Nephron (organoid): ENCODE measurements at regions not wholly inside any gene's neighbourhood (a gene's known extent, or its start where the extent isn't known, plus 50 kb on each side); places are given as distances from the start of the nearest gene placed in this dataset.

Experiments
- H3K27ac Mint-ChIP-seq, 3 experiments: 2 replicates each; pipeline ENCODE4 v1.8.0; 2020; ENCODE audit warnings: mixed read lengths in 3 of 3, mild to moderate bottlenecking in 2 of 3, moderate library complexity in 1 of 3
- H3K27me3 Mint-ChIP-seq: 2 replicates; pipeline ENCODE4 v1.8.0; 2021; ENCODE audit warnings: low read depth, mild to moderate bottlenecking, moderate library complexity, mixed read lengths
- H3K36me3 Mint-ChIP-seq: 2 replicates; pipeline ENCODE4 v1.8.0; 2020; ENCODE audit warnings: low read depth, mixed read lengths
- H3K4me1 Mint-ChIP-seq: 2 replicates; pipeline ENCODE4 v1.8.0; 2020; ENCODE audit warnings: mixed read lengths
- H3K4me3 Mint-ChIP-seq, 3 experiments: 2 replicates each; pipeline ENCODE4 v1.8.0; 2020; ENCODE audit warnings: mild to moderate bottlenecking in 3 of 3, mixed read lengths in 3 of 3, moderate library complexity in 2 of 3
- H3K9me3 Mint-ChIP-seq: 2 replicates; pipeline ENCODE4 v1.8.0; 2020; ENCODE audit warnings: mixed read lengths
- CTCF ChIP-seq, 3 experiments: fragments of 200-600 bp; sonication (generic); IDR thresholded peaks; one replicate each; pipeline ENCODE4 v1.5.0; 2021; ENCODE audit warnings: antibody characterized with exemption in 3 of 3; ENCODE audit not compliant: unreplicated experiment in 3 of 3

DNA sequence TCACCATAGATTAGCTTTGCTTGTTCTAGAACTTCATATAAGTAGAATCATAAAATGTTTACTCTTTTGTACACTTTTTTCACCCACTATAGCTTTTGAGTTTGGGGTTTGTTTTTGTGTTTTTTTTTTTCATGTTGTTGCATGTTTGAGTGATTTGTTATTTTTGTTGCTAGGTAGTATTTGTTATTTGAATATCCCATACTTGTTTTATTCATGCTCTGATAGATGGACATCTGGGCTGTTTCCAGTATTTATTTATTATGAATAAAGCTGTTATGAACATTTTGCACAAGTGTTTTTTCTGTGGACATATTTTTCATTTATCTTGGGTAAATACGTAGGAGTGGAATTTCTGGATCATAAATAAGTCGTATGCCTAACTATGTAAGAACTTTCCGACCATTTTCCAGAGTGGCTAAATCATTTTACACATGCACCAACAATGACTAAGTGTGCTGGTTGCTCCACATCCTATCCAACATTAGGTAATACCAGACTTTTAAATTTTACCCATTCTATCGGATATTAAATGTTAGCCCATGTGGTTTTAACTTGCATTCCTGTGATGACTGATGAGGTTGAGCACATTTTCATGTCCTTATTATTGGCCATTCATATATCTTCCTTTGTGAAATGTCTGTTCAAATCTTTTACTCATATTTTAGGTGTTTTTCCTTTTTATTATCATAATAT is 69.1 kb upstream of the NR4A3 start:
- no peaks in the 10 kb centered on the region for H3K36me3 Mint-ChIP-seq
- no peaks in the 10 kb centered on the region for H3K4me1 Mint-ChIP-seq
- no peaks in the 10 kb centered on the region for H3K9me3 Mint-ChIP-seq
- H3K27me3 Mint-ChIP-seq = peaks cover 3% of the 10 kb centered on the region
- TF ChIP-seq CTCF (IDR thresholded peaks at IDR 0.05; ENCODE audit: unreplicated experiment in 3 of 3) = no peak
- no peak overlapping the region for H3K4me3 Mint-ChIP-seq
- no peak overlapping the region for H3K27ac Mint-ChIP-seq

DNA sequence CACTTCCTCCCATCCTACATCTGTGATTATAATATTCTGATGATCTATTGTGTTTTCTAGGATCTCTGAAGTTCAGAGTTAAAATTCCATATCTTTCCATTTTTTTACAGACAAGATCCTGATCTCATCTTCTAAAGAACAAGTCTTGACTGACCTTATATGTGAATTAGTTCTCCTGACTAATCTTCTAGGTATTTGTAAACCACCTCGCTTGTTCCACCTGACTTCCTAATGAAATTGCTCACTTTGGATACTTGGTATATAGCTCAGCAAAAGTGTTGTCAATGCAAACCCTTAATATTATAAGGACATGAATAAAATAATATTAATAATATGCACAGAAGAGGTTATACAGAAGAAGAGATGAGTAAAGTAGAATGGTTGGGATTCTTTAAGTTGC is 68.2 kb upstream of the NR4A3 start:
- no peaks in the 10 kb centered on the region for H3K9me3 Mint-ChIP-seq
- TF ChIP-seq CTCF (IDR thresholded peaks at IDR 0.05; ENCODE audit: unreplicated experiment in 3 of 3) = no peak
- H3K4me1 Mint-ChIP-seq = no peaks in the 10 kb centered on the region
- H3K36me3 Mint-ChIP-seq = no peaks in the 10 kb centered on the region
- no peak overlapping the region for H3K27ac Mint-ChIP-seq
- peaks cover 3% of the 10 kb centered on the region for H3K27me3 Mint-ChIP-seq
- H3K4me3 Mint-ChIP-seq = no peak overlapping the region

GRCh38 chr9:99760421-99760820 is 61.3 kb upstream of the NR4A3 start:
- H3K36me3 Mint-ChIP-seq = no peaks in the 10 kb centered on the region
- no peaks in the 10 kb centered on the region for H3K9me3 Mint-ChIP-seq
- H3K27ac Mint-ChIP-seq = no peak overlapping the region
- TF ChIP-seq CTCF (IDR thresholded peaks at IDR 0.05; ENCODE audit: unreplicated experiment in 3 of 3) = no peak
- H3K4me3 Mint-ChIP-seq = no peak overlapping the region
- H3K4me1 Mint-ChIP-seq = no peaks in the 10 kb centered on the region
- H3K27me3 Mint-ChIP-seq = peaks cover 3% of the 10 kb centered on the region

DNA sequence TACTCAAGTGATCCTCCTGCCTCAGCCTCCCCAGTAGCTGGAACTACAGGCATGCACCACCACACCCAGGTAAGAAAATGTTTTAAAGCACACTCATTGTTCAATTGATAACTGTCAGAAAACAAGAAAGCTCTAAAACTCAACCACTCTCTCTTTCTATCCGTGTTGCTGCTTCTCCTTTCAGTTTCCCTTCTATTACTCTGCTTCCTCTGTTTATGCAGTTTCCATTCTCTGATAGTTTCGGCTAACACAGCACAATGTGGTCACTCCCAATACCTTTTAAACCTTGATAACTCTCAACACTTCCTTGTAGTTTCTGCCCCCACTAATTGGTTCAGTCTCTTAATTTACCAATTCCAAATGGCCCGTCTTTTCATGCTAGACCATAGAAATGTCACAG is 59.2 kb upstream of the NR4A3 start:
- no peak overlapping the region for H3K27ac Mint-ChIP-seq
- H3K27me3 Mint-ChIP-seq = no peaks in the 10 kb centered on the region
- no peaks in the 10 kb centered on the region for H3K36me3 Mint-ChIP-seq
- H3K4me3 Mint-ChIP-seq = no peak overlapping the region
- TF ChIP-seq CTCF (IDR thresholded peaks at IDR 0.05; ENCODE audit: unreplicated experiment in 3 of 3) = no peak
- no peaks in the 10 kb centered on the region for H3K9me3 Mint-ChIP-seq
- no peaks in the 10 kb centered on the region for H3K4me1 Mint-ChIP-seq
